HAP-1 (cell line): ENCODE measurements at regions not wholly inside any gene's neighbourhood (a gene's known extent, or its start where the extent isn't known, plus 50 kb on each side); places are given as distances from the start of the nearest gene placed in this dataset.

ENCODE experiments used
- DNase-seq, 2 experiments: peaks; one replicate each; pipeline ENCODE4 v3.0.0-alpha.2; 2016 to 2020; ENCODE audit warnings: low spot score in 2 of 2
- H3K27me3 ChIP-seq: fragments of 250-450 bp; sonication (Bioruptor Pico); 2 replicates; pipeline ENCODE4 v1.5.1; 2020; ENCODE audit warnings: low read depth, mild to moderate bottlenecking, moderate library complexity
- H3K36me3 ChIP-seq: fragments of 250-450 bp; sonication (Bioruptor Pico); replicated peaks from 2 replicates; pipeline ENCODE4 v1.5.1; 2020; ENCODE audit warnings: mild to moderate bottlenecking
- H3K4me1 ChIP-seq: fragments of 250-450 bp; sonication (Bioruptor Pico); 2 replicates; pipeline ENCODE4 v1.5.1; 2020; ENCODE audit warnings: mild to moderate bottlenecking
- H3K4me3 ChIP-seq: fragments of 250-450 bp; sonication (Bioruptor Pico); 2 replicates; pipeline ENCODE4 v1.5.1; 2020; ENCODE audit warnings: mild to moderate bottlenecking, moderate library complexity
- H3K9me3 ChIP-seq: fragments of 250-450 bp; sonication (Bioruptor Pico); 2 replicates; pipeline ENCODE4 v1.5.1; 2020; ENCODE audit warnings: mild to moderate bottlenecking, moderate library complexity
- in situ Hi-C: fragments of 300-500 bp; cut with MboI; formaldehyde crosslinking; loops from 3 replicates; pipeline ENCODE4 v1.14.3; 2020; ENCODE audit warnings: low sequenced_read_pairs, inconsistent platforms, mixed read lengths

- Histone ChIP-seq H3K4me3 (no peak overlapping the region), H3K4me1 (no peaks in the 10 kb centered on the region), H3K36me3 (no peaks in the 10 kb centered on the region), H3K27me3 (no peaks in the 10 kb centered on the region), H3K9me3 (no peaks in the 10 kb centered on the region)
- DNase-seq = no peak
- in situ Hi-C loops = no loop called here
Observed at GRCh38 chr18:79579807-79580497, 99.7 kb upstream of the CTDP1 start.

DNA sequence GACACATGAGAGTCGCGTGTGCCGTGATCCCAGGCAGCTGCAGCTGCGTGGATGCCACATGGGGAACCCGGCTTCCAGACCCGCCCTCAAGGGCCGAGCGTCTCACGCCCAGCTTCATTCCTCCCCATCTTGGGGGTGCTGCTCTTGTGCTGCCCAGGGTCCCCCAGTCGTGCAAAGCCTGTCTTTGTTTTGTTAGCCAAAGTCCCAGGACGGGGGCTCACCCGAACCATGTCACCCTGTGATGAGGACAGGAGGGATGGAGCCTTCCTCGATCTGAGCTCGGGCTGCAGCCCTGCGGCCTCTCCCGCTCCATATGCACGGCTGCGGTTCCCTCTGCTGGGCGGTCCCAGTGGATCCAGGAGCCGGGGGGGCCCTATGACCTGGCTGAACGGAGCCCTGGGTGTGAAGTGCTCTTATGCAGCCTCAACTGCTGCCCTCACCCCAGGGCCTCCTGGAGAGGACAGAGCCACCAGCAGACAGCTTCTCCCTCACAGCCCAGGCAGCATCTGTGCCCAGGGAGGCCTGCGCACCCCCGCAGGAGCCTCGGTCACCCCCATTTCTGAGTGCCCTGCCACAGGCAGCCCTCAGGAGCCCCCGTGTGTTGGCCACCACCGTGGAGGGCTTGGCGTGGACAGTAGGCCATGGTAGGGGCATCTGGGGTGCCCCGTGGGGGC lies 99.0 kb upstream of the CTDP1 start:
- DNase-seq = no peak
- H3K9me3 ChIP-seq = no peaks in the 10 kb centered on the region
- no peaks in the 10 kb centered on the region for H3K36me3 ChIP-seq
- H3K4me1 ChIP-seq = no peaks in the 10 kb centered on the region
- in situ Hi-C loops = no loop called here
- no peaks in the 10 kb centered on the region for H3K27me3 ChIP-seq
- no peak overlapping the region for H3K4me3 ChIP-seq

GRCh38 chr18:79581406-79581805 lies 98.2 kb upstream of the CTDP1 start:
- H3K9me3 ChIP-seq = no peaks in the 10 kb centered on the region
- no peaks in the 10 kb centered on the region for H3K4me1 ChIP-seq
- in situ Hi-C loops = no loop called here
- H3K27me3 ChIP-seq = no peaks in the 10 kb centered on the region
- H3K36me3 ChIP-seq = no peaks in the 10 kb centered on the region
- DNase-seq = no peak
- H3K4me3 ChIP-seq = no peak overlapping the region

GRCh38 chr18:79581911-79582310 lies 97.7 kb upstream of the CTDP1 start:
- in situ Hi-C loops = no loop called here

DNA sequence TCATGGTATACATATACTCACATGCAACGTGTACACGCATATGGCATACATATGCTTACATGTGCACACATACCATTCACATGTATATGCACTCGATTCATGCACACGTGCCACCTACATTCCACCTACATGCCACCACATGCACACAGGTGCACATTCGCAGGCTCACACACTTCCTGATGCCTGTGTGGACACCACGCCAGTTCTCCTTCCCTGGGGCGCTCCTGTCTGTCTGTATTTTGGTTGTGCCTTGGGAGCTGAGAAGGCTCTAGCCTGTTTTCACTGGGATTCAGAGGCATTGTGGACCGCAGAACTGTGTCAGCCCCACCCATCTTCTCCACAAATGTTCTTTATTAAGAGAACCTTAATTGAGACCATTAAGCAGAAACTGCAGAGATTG lies 96.6 kb upstream of the CTDP1 start:
- in situ Hi-C loops = no loop called here
- Histone ChIP-seq H3K4me3 (no peak overlapping the region), H3K36me3 (no peaks in the 10 kb centered on the region), H3K9me3 (no peaks in the 10 kb centered on the region), H3K4me1 (no peaks in the 10 kb centered on the region), H3K27me3 (no peaks in the 10 kb centered on the region)
- DNase-seq = no peak

More at GRCh38 chr18:79581911-79582310, 97.7 kb upstream of the CTDP1 start:
- Histone ChIP-seq H3K9me3 (no peaks in the 10 kb centered on the region), H3K4me1 (no peaks in the 10 kb centered on the region), H3K36me3 (no peaks in the 10 kb centered on the region), H3K4me3 (no peak overlapping the region), H3K27me3 (no peaks in the 10 kb centered on the region)
- DNase-seq = no peak

DNA sequence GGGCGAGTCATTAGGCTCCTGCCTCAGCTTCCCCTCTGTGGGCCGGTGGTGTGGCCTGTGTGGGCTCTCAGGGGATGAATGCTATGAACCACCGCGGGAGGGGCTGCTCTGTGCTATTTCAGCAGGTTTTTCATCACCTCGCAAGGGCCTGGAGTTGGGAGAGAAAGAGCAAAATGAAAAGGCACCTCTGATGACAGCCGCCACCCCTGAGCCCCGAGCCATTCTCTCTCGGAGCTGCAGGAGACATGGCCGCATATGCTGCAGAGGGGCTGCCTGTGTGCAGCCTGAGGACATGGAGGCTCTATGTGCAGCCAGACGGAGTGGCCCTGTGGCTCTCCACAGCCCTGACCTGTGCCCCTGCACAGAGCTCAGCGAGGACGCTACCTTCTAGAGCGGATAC lies 96.2 kb upstream of the CTDP1 start:
- Histone ChIP-seq H3K9me3 (no peaks in the 10 kb centered on the region), H3K27me3 (no peaks in the 10 kb centered on the region), H3K36me3 (no peaks in the 10 kb centered on the region), H3K4me1 (no peaks in the 10 kb centered on the region), H3K4me3 (no peak overlapping the region)
- no peak for DNase-seq
- in situ Hi-C loops = no loop called here

GRCh38 chr18:79583984-79584401 lies 95.6 kb upstream of the CTDP1 start:
- Histone ChIP-seq H3K36me3 (no peaks in the 10 kb centered on the region), H3K9me3 (no peaks in the 10 kb centered on the region), H3K27me3 (no peaks in the 10 kb centered on the region), H3K4me3 (no peak overlapping the region), H3K4me1 (no peaks in the 10 kb centered on the region)
- in situ Hi-C loops = no loop called here
- no peak for DNase-seq

DNA sequence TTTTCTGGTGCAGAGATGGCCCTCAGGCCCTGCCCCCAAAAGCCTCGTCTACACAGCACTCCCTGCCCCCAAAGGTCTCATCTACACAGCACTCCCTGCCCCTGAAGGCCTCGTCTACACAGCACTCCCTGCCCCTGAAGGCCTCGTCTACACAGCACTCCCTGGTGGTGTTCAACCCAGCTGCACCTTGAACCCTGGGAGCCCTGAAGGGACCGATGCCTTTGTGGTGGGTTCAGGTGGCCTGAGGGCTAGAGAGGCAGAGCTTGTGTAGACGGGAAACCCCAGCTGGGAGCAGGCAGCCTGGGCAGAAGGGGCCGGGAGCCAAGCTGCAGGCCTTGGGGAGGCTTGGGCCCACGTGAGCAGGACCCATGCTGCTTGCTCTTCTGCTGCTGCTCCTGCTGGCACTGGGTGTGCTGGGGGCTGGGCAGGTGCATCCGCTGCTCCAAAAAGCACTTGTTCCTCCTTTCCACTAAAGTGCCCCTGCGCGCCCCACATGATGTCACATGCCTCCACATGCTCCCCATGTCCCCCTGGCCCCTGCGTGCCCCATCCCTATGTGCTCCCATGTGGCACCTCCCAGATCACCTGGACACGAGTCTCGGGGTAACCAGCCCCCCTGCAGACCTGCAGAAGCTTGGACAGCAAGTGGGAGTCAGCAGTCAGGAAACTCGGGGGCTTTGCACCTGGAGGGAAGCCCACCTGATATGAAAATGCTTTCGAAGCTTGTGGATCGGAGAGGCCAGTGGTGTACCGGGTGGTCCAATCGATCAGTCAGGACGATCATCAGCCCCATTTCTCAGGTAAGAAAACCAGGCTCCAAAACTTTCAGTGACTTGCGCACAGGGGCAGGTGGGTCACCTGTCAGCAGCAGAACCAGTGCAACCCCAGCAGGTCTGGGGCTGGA lies 94.9 kb upstream of the CTDP1 start:
- in situ Hi-C loops = no loop called here
- Histone ChIP-seq H3K9me3 (no peaks in the 10 kb centered on the region), H3K4me1 (no peaks in the 10 kb centered on the region), H3K36me3 (no peaks in the 10 kb centered on the region), H3K4me3 (no peak overlapping the region), H3K27me3 (no peaks in the 10 kb centered on the region)
- no peak for DNase-seq

- H3K36me3 ChIP-seq = no peaks in the 10 kb centered on the region
- in situ Hi-C loops = no loop called here
- H3K27me3 ChIP-seq = no peaks in the 10 kb centered on the region
- H3K9me3 ChIP-seq = no peaks in the 10 kb centered on the region
- H3K4me1 ChIP-seq = no peaks in the 10 kb centered on the region
- no peak for DNase-seq
- H3K4me3 ChIP-seq = no peak overlapping the region
Observed at GRCh38 chr18:79585395-79586370, 93.9 kb upstream of the CTDP1 start.

DNA sequence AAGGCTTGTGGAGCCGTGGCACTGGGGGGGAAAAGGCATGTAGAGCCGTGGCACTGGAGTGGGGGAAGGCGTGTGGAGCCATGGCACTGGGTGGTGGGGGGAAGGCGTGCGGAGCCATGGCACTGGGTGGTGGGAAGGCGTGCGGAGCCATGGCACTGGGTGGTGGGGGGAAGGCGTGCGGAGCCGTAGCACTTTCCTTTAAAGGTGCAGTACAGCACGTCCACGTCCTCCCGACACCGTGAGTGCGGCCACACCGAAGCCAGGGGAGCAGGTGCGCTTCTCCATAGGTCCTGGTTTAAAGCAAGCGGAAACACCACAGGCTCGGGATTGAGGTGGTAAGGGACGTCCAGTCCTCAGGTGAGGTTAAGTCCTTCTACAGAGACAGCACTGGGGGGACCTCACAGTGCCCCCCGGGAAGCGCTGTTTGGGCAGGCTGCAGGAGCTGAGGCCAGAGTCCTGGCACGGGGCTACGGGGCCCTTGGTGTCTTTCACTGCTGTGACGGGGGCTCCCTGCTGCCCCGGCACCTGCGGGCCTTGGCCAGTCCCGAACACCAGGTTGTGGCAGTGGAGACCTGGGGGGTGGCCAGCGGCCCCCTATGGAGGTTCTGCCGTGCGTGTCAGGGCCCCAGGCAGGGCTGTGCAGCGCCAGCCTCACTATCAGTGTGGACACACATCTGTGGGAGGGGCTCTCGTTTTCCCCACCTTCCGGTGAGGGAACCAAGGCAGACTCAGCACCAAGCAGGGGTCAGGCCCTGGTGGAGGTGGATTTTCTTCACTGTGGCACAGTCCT lies 93.0 kb upstream of the CTDP1 start:
- Histone ChIP-seq H3K27me3 (no peaks in the 10 kb centered on the region), H3K36me3 (no peaks in the 10 kb centered on the region), H3K4me3 (no peak overlapping the region), H3K4me1 (no peaks in the 10 kb centered on the region), H3K9me3 (no peaks in the 10 kb centered on the region)
- no peak for DNase-seq
- in situ Hi-C loops = no loop called here

DNA sequence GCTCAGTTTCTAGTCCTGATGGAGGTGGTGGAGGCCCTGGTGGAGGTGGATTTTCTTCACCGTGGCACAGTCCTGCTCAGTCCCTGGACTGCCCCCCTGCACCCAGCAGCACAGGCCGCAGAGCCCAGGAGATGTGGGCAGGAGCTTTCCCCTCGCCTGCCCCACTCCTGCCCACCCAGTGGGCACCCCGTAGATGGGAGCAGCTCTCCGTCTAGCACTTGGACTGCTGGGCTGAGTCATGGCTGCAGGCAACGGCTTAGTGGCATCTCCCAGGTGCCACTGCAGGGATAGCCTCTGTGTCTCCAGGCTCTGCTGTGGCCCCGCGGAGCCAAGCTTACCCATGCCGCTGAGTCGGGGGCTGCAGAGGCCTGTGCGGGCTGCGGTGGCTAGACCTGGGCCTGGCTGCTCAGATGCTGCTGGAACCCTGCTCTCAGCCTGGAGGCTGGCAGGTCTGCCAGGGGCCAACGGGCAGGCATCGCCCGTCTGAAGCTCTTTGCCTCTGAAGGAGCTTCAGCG lies 92.3 kb upstream of the CTDP1 start:
- Histone ChIP-seq H3K27me3 (no peaks in the 10 kb centered on the region), H3K4me3 (no peak overlapping the region), H3K4me1 (no peaks in the 10 kb centered on the region), H3K36me3 (no peaks in the 10 kb centered on the region), H3K9me3 (no peaks in the 10 kb centered on the region)
- in situ Hi-C loops = no loop called here
- no peak for DNase-seq

GRCh38 chr18:79587779-79588635 lies 91.6 kb upstream of the CTDP1 start:
- H3K36me3 ChIP-seq = no peaks in the 10 kb centered on the region
- H3K9me3 ChIP-seq = no peaks in the 10 kb centered on the region
- H3K4me3 ChIP-seq = no peak overlapping the region
- DNase-seq = no peak
- H3K4me1 ChIP-seq = no peaks in the 10 kb centered on the region
- H3K27me3 ChIP-seq = no peaks in the 10 kb centered on the region
- in situ Hi-C loops = no loop called here
